ENCODE measurements at regions not wholly inside any gene's neighbourhood (a gene's known extent, or its start where the extent isn't known, plus 50 kb on each side); places are given as distances from the start of the nearest gene placed in this dataset.

DNA sequence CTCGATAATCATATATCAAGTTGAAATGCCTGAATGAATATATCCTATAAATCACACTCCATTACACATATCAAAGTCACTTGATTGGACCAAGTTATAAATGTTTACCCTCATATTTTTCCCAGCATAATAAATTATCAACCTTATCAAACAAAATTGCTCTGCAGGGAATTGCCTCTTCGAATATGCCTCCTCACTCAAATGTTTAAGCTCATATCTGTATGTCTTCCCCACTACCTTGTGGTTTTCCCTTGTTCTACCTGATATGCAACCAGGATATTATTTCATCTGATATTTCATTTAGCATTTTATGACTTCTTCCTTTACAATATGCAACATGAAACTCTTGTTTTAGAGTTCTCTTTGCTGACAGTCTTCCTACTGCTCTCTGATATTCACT is 226.4 kb downstream of the RASSF9 start:
- Histone ChIP-seq H3K27me3 (ENCODE audit: control insufficient read depth in 1 of 2, insufficient read depth in 2 of 2, low read length in 2 of 2) (no peaks in the 10 kb centered on the region), H3K4me1 (ENCODE audit: insufficient read depth, low read length) (no peaks in the 10 kb centered on the region), H3K4me3 (ENCODE audit: low read length) (no peak overlapping the region), H3K9me3 (ENCODE audit: control insufficient read depth in 1 of 2, insufficient read depth in 1 of 2, low read length in 2 of 2) (no peaks in the 10 kb centered on the region), H3K36me3 (ENCODE audit: insufficient read depth, low read length) (no peaks in the 10 kb centered on the region), H3K27ac (ENCODE audit: low read depth in 1 of 2, low read length in 2 of 2) (no peak overlapping the region)
- Mint-ChIP-seq H3K9me3 (peaks cover 4% of the 10 kb centered on the region), H3K27ac (no peak overlapping the region), H3K36me3 (ENCODE audit: low read depth) (no peaks in the 10 kb centered on the region), H3K4me3 (no peak overlapping the region), H3K4me1 (ENCODE audit: low read depth) (no peaks in the 10 kb centered on the region), H3K27me3 (no peaks in the 10 kb centered on the region)
- DNase-seq (no peak), ATAC-seq (ENCODE audit: poor library complexity) (no peak)
- ChIA-PET POLR2A (no interaction called here), CTCF (no interaction called here)
- TF ChIP-seq, protein P1, sequence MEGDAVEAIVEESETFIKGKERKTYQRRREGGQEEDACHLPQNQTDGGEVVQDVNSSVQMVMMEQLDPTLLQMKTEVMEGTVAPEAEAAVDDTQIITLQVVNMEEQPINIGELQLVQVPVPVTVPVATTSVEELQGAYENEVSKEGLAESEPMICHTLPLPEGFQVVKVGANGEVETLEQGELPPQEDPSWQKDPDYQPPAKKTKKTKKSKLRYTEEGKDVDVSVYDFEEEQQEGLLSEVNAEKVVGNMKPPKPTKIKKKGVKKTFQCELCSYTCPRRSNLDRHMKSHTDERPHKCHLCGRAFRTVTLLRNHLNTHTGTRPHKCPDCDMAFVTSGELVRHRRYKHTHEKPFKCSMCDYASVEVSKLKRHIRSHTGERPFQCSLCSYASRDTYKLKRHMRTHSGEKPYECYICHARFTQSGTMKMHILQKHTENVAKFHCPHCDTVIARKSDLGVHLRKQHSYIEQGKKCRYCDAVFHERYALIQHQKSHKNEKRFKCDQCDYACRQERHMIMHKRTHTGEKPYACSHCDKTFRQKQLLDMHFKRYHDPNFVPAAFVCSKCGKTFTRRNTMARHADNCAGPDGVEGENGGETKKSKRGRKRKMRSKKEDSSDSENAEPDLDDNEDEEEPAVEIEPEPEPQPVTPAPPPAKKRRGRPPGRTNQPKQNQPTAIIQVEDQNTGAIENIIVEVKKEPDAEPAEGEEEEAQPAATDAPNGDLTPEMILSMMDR (IDR thresholded peaks at IDR 0.05): no peak
- intact Hi-C loops (cut with DNase I, micrococcal nuclease): no loop called here

- Histone ChIP-seq H3K4me1 (ENCODE audit: insufficient read depth, low read length) (no peaks in the 10 kb centered on the region), H3K27me3 (ENCODE audit: control insufficient read depth in 1 of 2, insufficient read depth in 2 of 2, low read length in 2 of 2) (no peaks in the 10 kb centered on the region), H3K36me3 (ENCODE audit: insufficient read depth, low read length) (no peaks in the 10 kb centered on the region), H3K4me3 (ENCODE audit: low read length) (no peak overlapping the region), H3K27ac (ENCODE audit: low read depth in 1 of 2, low read length in 2 of 2) (no peak overlapping the region), H3K9me3 (ENCODE audit: control insufficient read depth in 1 of 2, insufficient read depth in 1 of 2, low read length in 2 of 2) (no peaks in the 10 kb centered on the region)
- TF ChIP-seq, protein P1 (IDR thresholded peaks at IDR 0.05): no peak
- no peaks in the 10 kb centered on the region for H3K4me1 Mint-ChIP-seq (ENCODE audit: low read depth)
- CTCF ChIA-PET: no interaction called here
- no peak for DNase-seq
- intact Hi-C loops (cut with DNase I, micrococcal nuclease): no loop called here
- H3K36me3 Mint-ChIP-seq (ENCODE audit: low read depth): no peaks in the 10 kb centered on the region
- no peaks in the 10 kb centered on the region for H3K27me3 Mint-ChIP-seq
- POLR2A ChIA-PET: no interaction called here
- ATAC-seq (ENCODE audit: poor library complexity): no peak
- peaks cover 4% of the 10 kb centered on the region for H3K9me3 Mint-ChIP-seq
- H3K4me3 Mint-ChIP-seq: no peak overlapping the region
- no peak overlapping the region for H3K27ac Mint-ChIP-seq
Measured at GRCh38 chr12:85610194-85610593, 226.0 kb downstream of the RASSF9 start.

DNA sequence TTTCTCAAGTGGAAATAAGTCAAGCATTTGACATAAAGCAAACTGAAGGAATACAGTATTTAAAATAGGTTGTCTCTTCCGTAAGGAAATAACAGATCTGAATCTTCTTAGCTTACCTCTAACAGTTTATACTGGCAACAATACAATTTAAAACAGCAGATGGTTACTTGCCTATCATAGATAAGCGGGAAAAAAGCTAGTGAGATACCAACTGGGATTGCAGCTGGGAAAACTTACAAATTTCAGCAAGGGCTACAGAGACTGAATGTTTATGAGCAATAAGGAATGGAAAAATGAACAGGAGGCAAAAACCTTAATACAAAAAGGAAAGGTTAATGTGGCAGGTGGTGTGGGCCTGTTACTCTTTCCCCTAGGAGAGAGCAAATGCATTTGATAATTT is 220.0 kb downstream of the RASSF9 start:
- CTCF ChIA-PET: no interaction called here
- no peaks in the 10 kb centered on the region for H3K4me1 ChIP-seq (ENCODE audit: insufficient read depth, low read length)

More for the DNA sequence above, 220.0 kb downstream of the RASSF9 start:
- Histone ChIP-seq H3K9me3 (ENCODE audit: control insufficient read depth in 1 of 2, insufficient read depth in 1 of 2, low read length in 2 of 2) (no peaks in the 10 kb centered on the region), H3K27me3 (ENCODE audit: control insufficient read depth in 1 of 2, insufficient read depth in 2 of 2, low read length in 2 of 2) (no peaks in the 10 kb centered on the region), H3K4me3 (ENCODE audit: low read length) (no peak overlapping the region), H3K36me3 (ENCODE audit: insufficient read depth, low read length) (no peaks in the 10 kb centered on the region), H3K27ac (ENCODE audit: low read depth in 1 of 2, low read length in 2 of 2) (no peak overlapping the region)
- Mint-ChIP-seq H3K4me3 (no peak overlapping the region), H3K27ac (no peak overlapping the region), H3K9me3 (peaks cover 4% of the 10 kb centered on the region), H3K36me3 (ENCODE audit: low read depth) (no peaks in the 10 kb centered on the region), H3K4me1 (ENCODE audit: low read depth) (no peaks in the 10 kb centered on the region), H3K27me3 (no peaks in the 10 kb centered on the region)
- intact Hi-C loops (cut with DNase I, micrococcal nuclease): no loop called here
- POLR2A ChIA-PET: no interaction called here
- TF ChIP-seq, protein P1 (IDR thresholded peaks at IDR 0.05): no peak
- ATAC-seq (ENCODE audit: poor library complexity) (no peak), DNase-seq (no peak)
